ENCODE measurements at regions not wholly inside any gene's neighbourhood (a gene's known extent, or its start where the extent isn't known, plus 50 kb on each side); places are given as distances from the start of the nearest gene placed in this dataset.

GRCh38 chr3:146948985-146949384, 343.8 kb upstream of the PLSCR5 start:
- Histone ChIP-seq H3K9me3 (no peaks in the 10 kb centered on the region), H3K36me3 (no peaks in the 10 kb centered on the region), H3K4me3 (no peak overlapping the region), H3K27ac (no peak overlapping the region), H3K27me3 (no peaks in the 10 kb centered on the region), H3K4me1 (no peaks in the 10 kb centered on the region)
- ATAC-seq (no peak), DNase-seq (no peak)
- no peak for TF ChIP-seq POLR2A (IDR thresholded peaks at IDR 0.05)
- no peak for TF ChIP-seq CTCF (IDR thresholded peaks at IDR 0.05)
- 60% methylated on average over 8 of the region's 8 CpGs for whole genome bisulfite sequencing (ENCODE audit: insufficient coverage, low coverage, low lambda C conversion rate, missing lambda C conversion rate)
- intact Hi-C loops (cut with DNase I): no loop called here

GRCh38 chr3:146948186-146948585, 343.0 kb upstream of the PLSCR5 start:
- ATAC-seq: no peak
- intact Hi-C loops (cut with DNase I): no loop called here
- H3K9me3 ChIP-seq: no peaks in the 10 kb centered on the region
- no peak overlapping the region for H3K4me3 ChIP-seq
- 25% methylated on average over 1 of the region's 1 CpG for WGBS (ENCODE audit: insufficient coverage, low coverage, low lambda C conversion rate, missing lambda C conversion rate)
- H3K36me3 ChIP-seq: no peaks in the 10 kb centered on the region
- H3K4me1 ChIP-seq: no peaks in the 10 kb centered on the region
- H3K27ac ChIP-seq: no peak overlapping the region
- H3K27me3 ChIP-seq: no peaks in the 10 kb centered on the region
- no peak for DNase-seq
- TF ChIP-seq POLR2A (IDR thresholded peaks at IDR 0.05): no peak
- TF ChIP-seq CTCF (IDR thresholded peaks at IDR 0.05): no peak

- H3K36me3 ChIP-seq: no peaks in the 10 kb centered on the region
- no peak for TF ChIP-seq CTCF (IDR thresholded peaks at IDR 0.05)
- TF ChIP-seq POLR2A (IDR thresholded peaks at IDR 0.05): no peak
- H3K27ac ChIP-seq: no peak overlapping the region
- intact Hi-C loops (cut with DNase I): no loop called here
- H3K4me1 ChIP-seq: no peaks in the 10 kb centered on the region
- no peak overlapping the region for H3K4me3 ChIP-seq
- WGBS (ENCODE audit: insufficient coverage, low coverage, low lambda C conversion rate, missing lambda C conversion rate): 13% methylated on average over 1 of the region's 1 CpG
- DNase-seq (no peak), ATAC-seq (no peak)
- no peaks in the 10 kb centered on the region for H3K27me3 ChIP-seq
- no peaks in the 10 kb centered on the region for H3K9me3 ChIP-seq
These were observed 324.6 kb upstream of the PLSCR5 start for GRCh38 chr3:146929696-146930095.

GRCh38 chr3:146928421-146929059, 323.4 kb upstream of the PLSCR5 start:
- DNase-seq (no peak), ATAC-seq (no peak)
- H3K4me3 ChIP-seq: no peak overlapping the region
- no peaks in the 10 kb centered on the region for H3K36me3 ChIP-seq
- H3K27ac ChIP-seq: no peak overlapping the region
- WGBS (ENCODE audit: insufficient coverage, low coverage, low lambda C conversion rate, missing lambda C conversion rate): 52% methylated on average over 7 of the region's 7 CpGs
- intact Hi-C loops (cut with DNase I): no loop called here
- TF ChIP-seq CTCF (IDR thresholded peaks at IDR 0.05): no peak
- TF ChIP-seq POLR2A (IDR thresholded peaks at IDR 0.05): no peak
- H3K4me1 ChIP-seq: no peaks in the 10 kb centered on the region
- H3K27me3 ChIP-seq: no peaks in the 10 kb centered on the region
- H3K9me3 ChIP-seq: no peaks in the 10 kb centered on the region

GRCh38 chr3:146921693-146922092, 316.5 kb upstream of the PLSCR5 start:
- H3K4me1 ChIP-seq: no peaks in the 10 kb centered on the region
- no peak overlapping the region for H3K27ac ChIP-seq
- WGBS (ENCODE audit: insufficient coverage, low coverage, low lambda C conversion rate, missing lambda C conversion rate): 48% methylated on average over 4 of the region's 8 CpGs
- no peak for DNase-seq
- TF ChIP-seq CTCF (IDR thresholded peaks at IDR 0.05): no peak
- TF ChIP-seq POLR2A (IDR thresholded peaks at IDR 0.05): no peak
- H3K4me3 ChIP-seq: no peak overlapping the region
- H3K36me3 ChIP-seq: no peaks in the 10 kb centered on the region
- intact Hi-C loops (cut with DNase I): no loop called here
- no peaks in the 10 kb centered on the region for H3K9me3 ChIP-seq
- no peak for ATAC-seq
- H3K27me3 ChIP-seq: no peaks in the 10 kb centered on the region

All from right lobe of liver (tissue), 6 donors.